GM12891 (cell line): ENCODE measurements at regions not wholly inside any gene's neighbourhood (a gene's known extent, or its start where the extent isn't known, plus 50 kb on each side); places are given as distances from the start of the nearest gene placed in this dataset.

Source experiments
- POLR2A ChIP-seq: IDR thresholded peaks from 2 replicates; pipeline ENCODE4 v1.6.1; 2011; ENCODE audit warnings: low read depth, low read length, control low read depth
- POLR2AphosphoS5 ChIP-seq: IDR thresholded peaks from 2 replicates; pipeline ENCODE4 v1.6.1; 2011; ENCODE audit warnings: low read depth, low read length, control low read depth

- TF ChIP-seq POLR2A (no peak), POLR2AphosphoS5 (no peak)
Measured at GRCh38 chr9:86521322-86521721, 167.1 kb upstream of the TUT7 start.
